HG03039 (cell line): ENCODE measurements at regions not wholly inside any gene's neighbourhood (a gene's known extent, or its start where the extent isn't known, plus 50 kb on each side); places are given as distances from the start of the nearest gene placed in this dataset.
"Not testable (repeated sequence)": the region's sequence is repeated elsewhere in the genome, so short reads cannot be mapped to it uniquely, and the experiment has no call there.

Experiments
- ATAC-seq: cut with Tn5 transposase; IDR thresholded peaks from one replicate; pipeline ENCODE4 v1.9.1; 2021; ENCODE audit warnings: mild to moderate bottlenecking, moderate library complexity; ENCODE audit not compliant: unreplicated experiment

DNA sequence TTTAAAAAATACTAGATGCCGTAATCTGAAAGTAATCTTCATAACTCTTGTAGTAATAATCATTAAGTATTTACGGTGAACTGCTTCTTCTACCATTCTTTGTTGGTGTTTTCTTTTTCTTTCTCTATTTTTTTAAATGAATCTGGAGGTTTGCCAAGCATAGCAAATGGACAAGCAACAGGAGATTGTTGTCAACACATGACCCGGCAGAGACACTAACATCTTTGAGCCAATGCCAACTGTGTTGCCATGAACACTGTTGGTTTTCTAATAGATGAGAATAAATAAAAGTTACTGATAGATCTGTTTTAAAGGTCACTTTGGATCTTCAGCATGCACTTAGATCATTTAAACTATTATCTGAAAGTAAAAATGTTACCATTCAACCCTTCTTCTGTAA is 523.6 kb upstream of the EYS start:
- no peak for ATAC-seq

DNA sequence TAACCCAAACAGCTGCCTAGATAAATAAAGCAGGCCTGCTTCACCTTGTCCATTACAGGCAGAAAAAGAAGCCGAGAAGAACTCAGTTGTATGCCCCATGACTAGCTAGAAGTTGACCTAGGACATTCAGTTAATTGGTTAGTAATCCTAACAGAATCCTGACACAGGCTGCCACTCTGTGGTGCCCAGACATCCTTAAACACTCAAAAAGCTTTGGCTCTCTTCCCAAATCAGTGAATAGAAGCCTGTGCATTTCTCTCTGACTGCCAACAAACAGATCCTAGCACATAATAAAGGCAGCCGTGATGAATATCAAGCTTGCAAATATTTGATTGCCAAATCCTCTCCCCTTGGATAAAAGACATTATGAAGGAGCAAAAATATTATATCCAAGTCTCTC is 519.1 kb upstream of the EYS start:
- ATAC-seq, result no peak

DNA sequence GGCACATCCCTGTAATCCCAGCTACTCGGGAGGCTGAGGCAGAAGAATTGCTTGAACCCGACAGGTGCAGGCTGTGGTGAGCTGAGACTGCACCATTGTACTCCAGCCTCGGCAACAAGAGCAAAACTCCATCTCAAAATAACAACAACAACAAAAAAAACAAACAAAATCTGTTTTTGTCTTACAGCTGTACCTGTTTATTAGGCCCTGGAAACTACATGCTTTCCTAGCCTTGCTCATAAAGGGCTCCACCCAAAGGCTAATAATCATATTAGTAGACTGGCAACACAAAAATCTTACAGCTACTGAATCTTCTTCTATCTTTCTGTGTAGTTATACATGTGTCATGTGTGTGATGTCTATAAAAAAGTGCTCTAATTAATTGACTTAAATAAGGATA is 503.9 kb upstream of the EYS start:
- ATAC-seq, result no peak

DNA sequence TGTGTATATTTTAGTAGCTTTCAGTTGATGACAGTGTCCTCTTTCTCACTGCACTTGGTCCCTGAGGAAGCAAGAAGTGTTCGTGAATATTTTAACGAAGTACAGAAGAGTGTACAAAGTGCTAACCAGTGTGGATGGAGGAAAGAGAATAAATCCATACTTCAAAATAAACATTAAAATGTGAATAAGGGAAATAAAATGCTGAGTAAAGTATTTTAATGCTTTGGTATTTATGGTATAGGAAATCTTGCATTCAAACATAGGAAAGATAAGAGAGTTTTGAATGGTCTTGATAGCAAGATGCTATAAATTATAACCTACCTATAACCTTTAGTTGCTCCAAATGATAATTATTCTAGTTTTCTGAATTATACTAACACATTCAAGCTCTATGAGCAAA is 493.4 kb upstream of the EYS start:
- no peak for ATAC-seq

DNA sequence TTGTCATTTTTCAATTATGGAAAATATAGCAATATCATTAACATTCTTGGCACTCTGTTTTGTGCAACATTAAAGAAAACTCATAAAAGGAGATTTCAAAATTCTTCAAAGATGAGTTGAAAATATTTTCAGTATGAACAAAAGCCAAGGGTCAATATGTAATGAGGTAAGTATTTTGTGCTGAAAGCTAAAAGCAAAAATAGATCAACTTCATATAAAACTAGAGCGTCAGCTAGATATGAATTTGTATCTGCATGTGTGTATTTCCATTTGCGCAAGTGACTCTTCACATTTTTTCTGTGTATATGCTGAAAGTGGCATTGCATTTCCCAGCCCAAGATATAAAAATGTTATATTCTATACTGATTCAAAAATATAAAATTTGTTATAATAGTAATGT is 492.1 kb upstream of the EYS start:
- ATAC-seq, result no peak

DNA sequence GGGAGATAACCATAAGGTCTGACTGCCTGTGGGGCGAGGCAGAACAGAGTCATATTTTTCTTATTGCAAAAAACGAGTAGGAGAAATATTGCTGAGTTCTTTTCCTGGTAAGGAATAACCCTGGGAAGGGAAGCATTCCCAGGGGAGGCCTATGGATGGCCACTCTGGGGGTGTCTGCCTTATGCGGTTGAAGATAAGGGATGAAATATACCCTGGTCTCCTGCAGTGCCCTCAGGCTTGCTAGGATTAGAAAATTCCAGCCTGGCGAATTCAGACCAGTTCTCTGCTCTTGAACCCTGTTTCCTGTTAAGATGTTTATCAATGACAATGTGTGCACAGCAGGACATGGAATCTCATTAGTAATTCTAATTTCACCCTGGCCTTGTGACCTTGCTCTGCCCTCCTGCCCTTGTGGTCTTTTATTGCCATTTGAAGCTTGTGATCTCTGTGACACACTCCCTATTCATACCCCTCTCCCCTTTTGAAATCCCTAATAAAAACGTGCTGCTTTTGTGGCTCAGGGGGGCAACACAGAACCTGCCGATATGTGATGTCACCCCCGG is 491.1 kb upstream of the EYS start:
- ATAC-seq, result no peak

DNA sequence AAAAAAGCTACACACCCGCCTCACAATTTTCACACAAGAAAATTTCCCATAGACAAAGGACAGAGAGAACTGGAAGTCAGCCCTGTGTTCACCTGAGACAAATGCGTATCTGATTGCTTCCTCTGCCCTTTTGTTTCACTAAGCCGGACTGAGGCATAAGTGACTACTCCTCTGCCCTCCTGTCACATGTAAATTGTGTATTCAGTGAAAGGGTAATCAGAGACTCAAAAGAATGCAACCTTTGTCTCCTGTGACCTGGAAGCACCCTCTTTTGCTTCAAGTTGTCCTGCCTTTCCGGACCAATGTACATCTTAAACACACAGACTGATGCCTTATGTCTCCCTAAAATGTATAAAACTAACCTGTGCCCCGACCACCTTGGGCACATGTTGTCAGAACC is 483.8 kb upstream of the EYS start:
- no peak for ATAC-seq

DNA sequence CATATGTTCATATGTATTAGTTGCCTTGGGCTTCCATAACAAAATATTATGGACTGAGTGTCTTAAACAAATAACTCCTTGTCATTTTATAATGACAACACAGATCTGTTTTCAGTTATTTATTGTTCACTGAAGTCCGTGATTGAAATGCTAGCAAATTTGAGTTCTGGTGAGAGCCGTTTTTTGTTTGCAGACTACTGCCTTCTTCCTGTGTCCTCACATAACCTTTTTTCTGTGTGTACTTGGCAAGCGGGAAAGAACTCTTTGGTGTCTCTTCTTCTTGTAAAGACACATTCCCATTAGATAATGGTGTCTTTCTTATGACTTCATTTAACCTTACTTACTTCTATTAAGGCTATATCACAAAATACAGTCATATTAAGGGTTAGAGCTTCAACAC is 482.9 kb upstream of the EYS start:
- no peak for ATAC-seq

DNA sequence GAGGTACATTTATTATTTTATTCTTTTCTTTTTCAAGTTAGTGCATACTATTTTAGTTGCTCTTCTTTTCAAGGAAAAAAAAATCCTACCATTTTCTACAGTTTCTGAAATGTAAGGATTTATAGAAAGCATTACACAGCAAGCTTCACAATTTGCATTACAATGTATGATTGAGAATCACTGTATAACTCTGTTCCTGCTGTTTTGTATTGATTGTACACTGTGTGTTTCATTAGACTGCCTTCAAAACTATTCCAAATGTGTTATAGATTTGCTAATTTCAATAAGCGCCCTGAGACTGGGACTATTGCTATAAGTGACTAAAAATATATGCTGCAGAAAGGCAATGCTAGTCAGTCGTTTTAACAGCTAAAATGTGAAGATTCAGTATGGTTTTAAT is 479.7 kb upstream of the EYS start:
- no peak for ATAC-seq

DNA sequence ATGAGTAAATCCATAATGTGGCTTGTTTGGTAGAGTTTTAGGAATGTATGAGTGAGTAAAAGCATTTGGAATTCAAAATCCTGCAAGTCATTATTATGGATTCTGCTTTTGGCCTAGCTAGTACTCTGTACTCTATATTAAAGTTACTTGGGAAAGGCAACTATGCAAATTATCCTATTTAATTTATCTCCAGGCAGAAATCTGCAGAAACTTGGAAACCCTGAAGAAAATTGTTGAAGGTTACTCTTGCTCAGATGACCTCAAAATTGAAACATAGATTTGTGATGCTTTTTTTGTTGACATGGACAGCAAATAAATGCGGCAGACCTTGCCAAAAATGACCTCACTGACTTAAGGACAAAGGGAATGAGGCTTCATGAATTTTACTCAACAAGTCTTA is 477.1 kb upstream of the EYS start:
- ATAC-seq, result no peak

DNA sequence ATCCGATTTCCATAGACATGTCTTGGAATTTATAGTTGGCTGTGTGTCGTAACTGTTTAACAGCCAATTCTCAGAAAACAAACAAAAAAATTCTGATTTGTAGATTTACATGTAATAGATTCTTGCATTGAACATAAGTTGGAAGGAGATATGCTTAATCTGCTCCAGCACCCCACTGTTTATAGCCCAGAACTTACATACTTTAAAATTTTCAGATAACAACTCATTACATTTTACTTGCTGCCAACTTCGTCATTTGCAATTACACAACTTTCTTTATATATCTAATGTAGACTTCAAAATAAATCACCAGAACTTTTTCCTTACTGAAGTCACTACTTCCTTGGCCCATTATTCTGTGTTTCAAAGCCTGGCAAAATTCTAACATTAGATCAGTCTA is 472.3 kb upstream of the EYS start:
- ATAC-seq, result no peak

DNA sequence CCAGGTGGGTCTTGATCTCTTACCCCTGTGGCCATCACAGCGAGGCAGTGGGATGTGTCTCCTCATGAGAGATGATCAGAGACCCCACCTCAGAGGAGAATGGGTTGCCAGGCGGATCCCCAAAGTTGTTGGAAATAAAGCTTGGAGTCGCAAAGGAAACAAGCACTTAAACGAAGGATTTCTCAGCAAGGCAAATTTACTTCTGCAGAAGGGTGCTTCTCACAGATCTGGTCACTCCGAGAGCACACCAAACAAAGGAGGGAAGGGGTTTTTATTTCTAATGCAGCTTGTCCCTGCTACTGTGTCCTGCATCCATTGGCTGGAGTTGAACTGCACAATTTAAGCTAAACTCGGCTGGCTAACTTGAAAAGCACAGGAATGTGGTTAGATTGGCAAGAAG is 466.6 kb upstream of the EYS start:
- no peak for ATAC-seq

DNA sequence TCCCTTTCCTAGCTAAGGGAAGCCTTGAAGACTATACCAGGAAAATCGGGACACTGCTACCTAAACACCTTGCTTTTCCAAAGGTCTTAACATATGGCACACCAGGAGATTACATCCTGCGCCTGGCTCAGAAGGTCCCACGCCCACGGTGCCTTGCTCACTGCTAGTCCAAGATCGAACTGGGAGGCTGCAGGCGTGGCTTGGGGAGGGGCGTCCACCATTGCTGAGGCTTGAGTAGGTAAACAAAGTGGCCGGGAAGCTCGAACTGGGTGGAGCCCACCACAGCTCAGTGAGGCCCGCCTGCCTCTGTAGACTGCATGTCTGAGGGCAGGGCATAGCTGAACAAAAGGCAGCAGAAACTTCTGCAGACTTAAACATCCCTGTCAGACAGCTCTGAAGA is 459.7 kb upstream of the EYS start:
- not testable (repeated sequence) for ATAC-seq

DNA sequence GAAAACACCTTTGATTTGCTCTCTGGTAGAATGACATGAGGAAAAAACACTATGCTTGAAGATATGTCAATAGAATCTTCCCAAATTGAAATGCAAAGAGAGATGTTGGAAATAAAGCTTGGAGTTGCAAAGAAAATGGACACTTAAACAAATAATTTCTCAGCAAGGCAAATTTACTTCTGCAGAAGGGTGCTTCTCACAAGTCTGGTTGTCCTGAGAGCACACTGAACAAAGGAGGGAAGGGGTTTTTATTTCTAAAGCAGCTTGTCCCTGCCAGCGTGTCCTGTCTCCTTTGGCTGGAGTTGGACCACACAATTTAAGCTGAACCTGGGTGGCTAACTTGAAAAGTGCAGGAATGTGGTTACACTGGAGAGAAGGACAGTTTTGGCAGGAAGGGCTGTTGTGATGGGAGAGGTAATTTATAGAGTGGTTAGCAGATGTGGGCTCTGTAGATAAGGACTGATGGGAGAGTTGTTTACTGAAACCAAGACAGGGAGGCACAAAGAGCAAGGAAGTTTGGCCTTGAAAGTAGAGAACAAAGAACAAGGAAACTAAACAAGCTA is 454.6 kb upstream of the EYS start:
- ATAC-seq, result no peak

DNA sequence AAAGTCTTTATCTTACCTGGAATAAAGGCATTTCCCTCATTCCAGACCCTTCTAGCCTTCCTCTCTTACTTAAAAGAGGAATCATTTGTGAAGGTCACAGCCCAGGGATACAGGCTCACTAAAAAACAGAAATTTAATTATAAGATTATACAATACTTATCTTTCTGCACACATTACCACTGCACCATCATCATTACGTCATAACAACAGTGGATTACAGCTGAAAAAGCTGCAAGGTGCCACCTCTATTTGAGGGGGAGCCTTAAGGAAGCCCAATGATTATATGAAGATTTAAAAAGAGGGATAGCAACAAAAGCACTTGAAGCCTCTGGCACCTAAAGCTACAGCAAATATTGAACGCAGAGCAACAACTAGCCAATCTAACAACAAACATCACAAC is 452.9 kb upstream of the EYS start:
- no peak for ATAC-seq

DNA sequence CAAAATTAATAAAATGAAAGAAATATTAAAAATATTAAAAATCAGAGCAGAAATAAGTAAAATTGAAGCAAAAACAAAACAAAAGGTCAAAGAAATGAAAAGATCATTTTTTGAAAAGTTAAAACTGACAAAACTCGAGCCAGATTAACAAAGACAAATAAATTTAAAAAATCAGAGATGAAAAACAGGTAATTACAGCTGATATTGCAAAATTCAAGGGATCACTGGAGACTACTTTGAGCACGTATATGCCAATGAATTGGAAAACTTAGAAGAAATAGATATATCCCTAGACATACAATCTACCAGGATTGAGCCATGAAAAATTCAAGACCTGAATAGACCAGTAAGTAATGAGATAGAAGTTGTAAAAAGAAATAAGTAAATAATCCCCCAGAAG is 446.2 kb upstream of the EYS start:
- ATAC-seq, result no peak

DNA sequence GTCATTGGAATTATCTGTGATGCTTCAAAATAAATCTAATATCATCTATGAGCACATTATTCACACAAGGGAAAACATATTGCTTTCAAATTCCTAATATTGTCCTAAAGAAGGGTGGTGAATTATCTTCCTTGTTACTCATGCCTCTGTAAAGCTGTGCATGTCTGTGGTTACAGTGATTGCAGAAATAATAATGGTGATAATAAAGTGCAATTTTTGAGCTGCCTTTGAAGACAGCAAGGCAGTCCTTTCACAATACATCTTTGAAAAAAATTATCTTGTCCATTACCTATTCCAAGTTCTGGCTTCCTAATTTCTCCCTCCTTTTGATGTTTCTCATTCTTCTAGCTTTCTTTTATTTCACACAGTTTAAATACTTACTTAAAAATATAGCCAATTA is 442.1 kb upstream of the EYS start:
- ATAC-seq, result no peak

DNA sequence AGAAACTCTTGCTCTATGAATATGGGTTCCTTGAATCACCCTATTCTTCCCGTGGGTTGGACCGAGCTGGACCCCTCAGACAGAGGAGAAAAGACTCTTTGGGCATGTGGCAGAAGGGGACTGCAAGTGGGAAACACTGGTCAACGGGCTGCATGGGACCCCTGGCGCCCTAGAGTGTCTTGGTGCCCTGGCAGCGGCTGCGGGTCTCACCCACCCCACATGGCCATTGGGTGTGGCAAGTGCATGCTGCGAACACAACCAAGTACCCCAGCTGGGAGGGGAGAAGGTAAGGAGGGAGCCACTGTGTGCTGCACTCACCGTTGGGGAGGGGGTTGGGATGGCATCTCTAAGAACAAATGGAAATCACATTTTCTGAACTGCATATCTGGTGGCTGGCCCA is 438.8 kb upstream of the EYS start:
- no peak for ATAC-seq

DNA sequence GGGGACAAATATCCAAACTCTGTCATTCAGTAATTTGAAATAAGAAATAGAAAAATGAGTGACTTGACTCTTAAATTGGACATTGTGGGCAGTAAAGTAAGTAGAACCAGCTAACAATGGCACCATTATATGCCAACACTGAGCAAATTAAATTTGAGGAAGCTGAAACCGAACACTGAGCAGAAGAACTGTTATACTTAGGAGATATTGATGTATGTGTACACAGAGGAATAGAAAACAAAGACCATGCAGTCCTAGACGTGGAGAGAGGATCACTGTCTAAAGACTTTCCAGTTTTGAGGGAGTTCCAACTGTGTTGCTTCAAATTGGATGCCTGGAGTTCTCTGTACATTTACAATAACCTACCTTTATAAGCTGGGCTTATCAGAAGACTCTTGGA is 427.0 kb upstream of the EYS start:
- ATAC-seq, result no peak

DNA sequence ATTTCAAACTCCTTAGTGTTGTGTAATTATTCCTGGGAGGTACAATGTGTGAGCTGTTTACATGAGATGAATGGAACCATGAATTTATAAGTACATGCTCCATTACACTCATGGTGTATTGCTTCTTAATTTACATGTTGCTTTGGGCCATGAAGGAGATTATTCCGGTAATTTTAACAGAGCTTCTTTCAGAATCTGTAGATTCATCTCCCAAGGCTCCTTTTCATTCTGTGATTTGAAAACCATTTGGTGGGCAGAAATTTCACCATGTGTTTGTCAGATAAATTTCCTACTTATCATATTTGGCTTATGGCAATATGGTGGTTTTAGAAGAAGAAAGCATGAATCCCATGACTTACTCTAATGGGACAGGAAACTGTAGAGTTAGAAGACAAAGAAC is 421.6 kb upstream of the EYS start:
- no peak for ATAC-seq

DNA sequence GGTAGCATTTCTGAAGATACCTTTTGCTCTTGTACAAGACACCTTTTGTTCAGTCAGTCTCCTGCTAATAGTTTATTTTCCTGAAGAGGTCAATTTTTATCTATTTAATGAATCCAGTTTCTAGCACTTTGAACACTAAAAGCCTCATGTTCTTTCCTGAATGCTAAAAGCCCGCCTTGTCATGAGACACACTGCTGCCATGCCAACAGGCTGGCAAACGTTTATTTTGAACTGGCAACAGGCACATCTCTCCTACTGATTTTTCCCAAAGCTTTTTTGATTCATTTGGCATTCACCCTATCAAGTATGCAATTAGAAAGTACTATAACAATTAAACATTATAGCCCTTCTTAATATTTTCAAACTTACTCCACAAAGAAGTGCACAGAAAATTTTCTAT is 421.2 kb upstream of the EYS start:
- no peak for ATAC-seq

DNA sequence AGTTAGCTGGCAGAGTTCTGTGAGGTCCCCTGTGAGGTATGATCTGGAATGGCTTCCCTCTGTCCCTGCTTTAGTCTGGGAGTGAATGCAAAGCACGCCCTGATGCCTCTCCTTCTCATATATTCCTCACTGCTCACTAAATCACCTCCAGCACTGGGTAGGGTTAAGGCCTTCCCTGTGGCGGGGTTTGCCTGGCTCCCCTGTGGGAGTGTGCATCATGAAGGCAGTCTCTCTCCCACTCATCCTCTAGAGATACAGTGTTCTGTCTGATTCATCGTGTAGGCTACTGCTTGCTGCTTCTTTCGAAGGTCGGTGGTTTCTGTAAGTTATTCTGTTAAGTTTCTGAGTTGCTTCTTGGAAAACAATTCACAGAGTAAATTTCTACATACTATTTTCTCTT is 420.0 kb upstream of the EYS start:
- no peak for ATAC-seq

DNA sequence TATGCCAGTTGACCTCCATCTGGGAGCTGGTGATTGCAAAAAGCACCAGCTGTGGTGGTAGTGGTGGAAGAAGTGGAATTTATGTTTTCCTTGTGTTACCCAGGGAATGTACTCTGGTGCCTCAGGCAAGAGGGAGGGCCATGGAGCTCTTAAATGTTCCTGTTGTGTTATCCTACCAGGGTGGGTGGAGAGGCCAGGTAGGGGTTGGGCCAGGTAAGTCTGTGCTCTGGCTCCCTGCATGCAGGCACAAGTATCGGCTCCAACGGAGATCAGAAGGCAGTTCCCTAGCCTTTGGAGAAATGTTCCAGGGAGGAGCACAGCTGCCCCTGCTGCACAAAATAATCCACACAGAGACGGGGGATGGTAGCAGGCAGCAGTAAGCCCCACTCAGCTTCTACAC is 419.3 kb upstream of the EYS start:
- no peak for ATAC-seq

DNA sequence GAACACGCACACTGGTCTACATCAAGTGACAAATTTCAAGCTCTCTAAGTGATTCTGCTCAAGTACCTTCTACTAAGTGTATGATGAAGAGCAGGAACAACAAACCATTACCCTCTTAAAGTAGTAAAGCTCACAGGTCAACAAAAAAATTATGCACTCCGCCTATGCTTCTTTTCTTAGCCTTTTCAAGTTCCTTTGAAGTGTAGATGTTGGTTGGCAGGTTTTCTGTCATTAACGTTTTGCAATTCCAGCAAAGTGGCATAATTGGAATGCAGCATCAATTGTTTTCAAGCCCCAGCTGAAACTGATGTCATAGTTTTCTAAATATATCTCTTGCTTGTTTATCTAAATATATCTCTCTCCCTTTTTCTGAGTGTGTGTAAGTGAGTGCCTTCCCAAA is 396.9 kb upstream of the EYS start:
- ATAC-seq, result no peak
